Body of pancreas (tissue), 4 donors: ENCODE measurements at regions not wholly inside any gene's neighbourhood (a gene's known extent, or its start where the extent isn't known, plus 50 kb on each side); places are given as distances from the start of the nearest gene placed in this dataset.

ENCODE experiments used
- CTCF ChIP-seq, 7 experiments: fragments of 450-650 bp in 4 of 7; fragments of 200-600 bp in 3 of 7; sonication (generic) in 3 of 7; IDR thresholded peaks; one replicate each; pipeline ENCODE4 v1.5.1; 2016 to 2019; ENCODE audit warnings: antibody characterized with exemption in 7 of 7
- POLR2A ChIP-seq, 3 donors: fragments of 450-650 bp; IDR thresholded peaks; one replicate each; pipeline ENCODE4 v1.6.1; 2016; ENCODE audit warnings: antibody characterized with exemption in 3 of 3, mild to moderate bottlenecking in 2 of 3

GRCh38 chr2:142725386-142725785 lies 152.1 kb upstream of the KYNU start:
- TF ChIP-seq CTCF (IDR thresholded peaks at IDR 0.05) (no peak), POLR2A (IDR thresholded peaks at IDR 0.05) (no peak)
